GM19468 (cell line): ENCODE measurements at regions not wholly inside any gene's neighbourhood (a gene's known extent, or its start where the extent isn't known, plus 50 kb on each side); places are given as distances from the start of the nearest gene placed in this dataset.

Experiments
- ATAC-seq: cut with Tn5 transposase; IDR thresholded peaks from one replicate; pipeline ENCODE4 v1.9.1; 2021; ENCODE audit warnings: mild to moderate bottlenecking, moderate library complexity, moderate number of reproducible peaks; ENCODE audit not compliant: unreplicated experiment; ENCODE audit errors: extremely low read depth

GRCh38 chr6:157755746-157756411 lies 67.2 kb upstream of the SNX9 start:
- no peak for ATAC-seq

DNA sequence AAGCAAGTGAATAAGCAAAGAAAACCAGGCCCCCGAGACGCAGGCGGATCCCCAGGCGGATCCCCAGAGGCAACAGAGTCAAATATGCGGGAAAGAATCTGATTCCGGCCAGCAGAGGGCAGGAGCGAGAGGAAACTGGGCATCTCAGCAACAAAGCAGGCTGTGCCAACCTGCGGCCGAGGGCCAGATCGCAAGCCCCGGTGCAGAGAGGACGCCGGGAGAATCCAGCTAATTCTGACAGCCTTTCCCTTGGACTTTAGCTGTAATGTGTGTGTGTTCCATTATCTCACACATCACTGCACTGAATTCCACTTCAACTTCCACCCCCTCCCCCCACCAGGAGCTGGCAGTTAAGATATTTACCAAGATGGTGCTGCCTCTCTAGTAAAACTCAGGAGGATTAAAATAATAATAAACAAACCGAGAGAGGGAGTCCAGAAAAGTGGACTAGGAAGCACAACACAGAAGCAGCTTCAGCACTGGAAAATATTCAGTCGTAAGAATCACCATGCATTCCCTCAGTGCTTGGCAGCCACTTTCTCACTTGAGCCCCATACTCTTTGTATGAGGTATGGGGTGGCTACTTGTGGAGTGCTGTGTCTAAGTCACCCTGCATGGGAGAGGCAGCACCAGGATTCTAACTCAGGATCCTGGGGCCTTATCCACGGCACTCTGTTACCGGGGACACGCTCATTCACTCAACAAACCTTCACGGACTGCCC lies 66.2 kb upstream of the SNX9 start:
- no peak for ATAC-seq

GRCh38 chr6:157757430-157758403 lies 65.3 kb upstream of the SNX9 start:
- no peak for ATAC-seq

GRCh38 chr6:157758516-157759023 lies 64.5 kb upstream of the SNX9 start:
- ATAC-seq, result no peak

DNA sequence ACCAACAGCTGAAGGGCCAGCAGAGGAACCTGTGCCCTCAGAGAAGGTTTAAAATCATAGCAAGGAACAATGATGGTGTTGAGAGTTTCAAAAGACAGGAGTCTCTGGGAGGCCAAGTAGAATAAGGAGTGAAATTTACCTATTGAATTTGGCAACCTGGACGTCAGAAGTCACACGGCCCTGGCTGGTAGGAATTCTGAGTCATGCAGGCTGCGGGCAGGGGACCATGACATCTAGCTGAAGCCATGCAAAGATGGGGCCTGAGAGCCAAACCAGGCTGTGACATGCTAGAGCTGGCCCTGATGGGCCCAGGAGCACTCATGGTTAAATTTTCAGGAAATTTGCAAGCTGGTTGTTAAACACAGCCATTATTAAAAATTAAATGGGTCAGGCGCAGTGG lies 64.0 kb upstream of the SNX9 start:
- no peak for ATAC-seq

- ATAC-seq, result no peak
These were observed 62.9 kb upstream of the SNX9 start for GRCh38 chr6:157760137-157760536.

GRCh38 chr6:157760589-157761330 lies 62.3 kb upstream of the SNX9 start:
- no peak for ATAC-seq

- no peak for ATAC-seq
These were observed 61.6 kb upstream of the SNX9 start for GRCh38 chr6:157761331-157761921.

GRCh38 chr6:157761926-157762325 lies 61.1 kb upstream of the SNX9 start:
- ATAC-seq, result no peak

DNA sequence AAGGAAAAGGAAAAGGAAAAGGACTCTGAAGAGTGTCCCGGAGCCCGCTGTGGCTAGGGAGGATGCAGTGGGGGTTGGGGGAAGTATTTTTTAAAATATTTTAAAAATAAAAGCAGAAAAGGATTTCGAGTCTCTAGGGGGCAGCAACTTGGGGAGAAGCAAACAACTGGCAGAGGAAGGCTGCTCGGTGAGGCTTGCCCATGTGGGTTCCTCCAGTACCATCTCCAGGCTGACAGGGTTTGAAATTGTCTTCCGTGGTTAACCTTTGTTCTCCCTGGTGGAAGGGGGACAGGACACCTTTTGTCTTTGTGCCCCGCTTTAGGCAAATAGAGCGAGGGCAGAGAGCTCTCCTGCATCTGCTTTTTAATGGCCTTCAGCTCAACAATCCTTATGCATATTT lies 60.4 kb upstream of the SNX9 start:
- ATAC-seq, result no peak

DNA sequence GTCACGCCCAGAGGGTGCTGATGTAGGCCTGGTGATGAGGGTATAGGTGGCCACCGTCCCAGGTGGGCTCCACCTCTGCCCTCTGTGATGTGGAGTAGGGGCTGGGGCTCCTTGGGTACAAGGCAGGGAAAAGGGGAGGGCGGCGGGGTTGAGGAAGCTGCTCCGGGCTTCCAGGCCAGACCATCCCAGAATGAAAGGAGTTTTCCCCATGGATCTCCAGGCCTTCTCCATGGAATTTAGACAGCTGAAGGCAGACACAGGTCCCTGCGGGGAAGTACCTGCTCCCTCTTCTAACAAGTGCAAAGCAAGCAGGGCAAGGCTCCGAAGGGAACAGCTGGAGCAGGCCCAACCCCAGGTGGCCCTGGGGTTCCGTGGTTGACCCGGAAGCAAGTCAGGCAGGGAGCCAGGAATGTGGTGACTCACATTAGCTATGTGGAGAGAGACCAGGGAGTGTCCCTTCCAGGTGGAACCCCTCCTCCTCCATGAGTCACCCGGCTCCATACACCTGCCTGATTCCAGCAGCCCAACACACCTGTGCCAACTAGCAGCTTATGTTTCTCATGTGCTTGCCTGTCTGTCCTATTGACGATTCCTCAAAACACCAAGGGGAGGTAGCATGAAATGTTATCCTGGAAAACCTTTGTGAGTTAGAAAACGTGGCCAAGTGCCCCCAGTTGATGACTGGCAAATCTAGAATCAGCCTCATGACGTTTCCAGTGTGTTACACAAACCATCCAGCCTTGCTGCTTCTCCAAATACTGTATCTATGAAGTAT lies 59.7 kb upstream of the SNX9 start:
- ATAC-seq, result no peak

DNA sequence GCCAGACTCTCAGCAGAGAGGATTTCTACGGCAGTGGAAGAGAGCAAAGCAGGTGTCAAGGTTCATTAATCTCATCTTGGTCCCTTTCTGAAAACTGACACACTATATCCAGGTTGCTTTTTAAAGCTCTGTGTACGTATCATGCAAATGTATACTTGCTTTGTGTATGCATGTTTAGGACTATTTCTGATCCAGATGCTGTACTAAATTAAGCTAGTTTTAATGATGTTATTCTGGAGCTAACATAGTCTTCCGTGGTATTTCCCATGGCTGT lies 59.2 kb upstream of the SNX9 start:
- peak; percentile 0 for ATAC-seq

DNA sequence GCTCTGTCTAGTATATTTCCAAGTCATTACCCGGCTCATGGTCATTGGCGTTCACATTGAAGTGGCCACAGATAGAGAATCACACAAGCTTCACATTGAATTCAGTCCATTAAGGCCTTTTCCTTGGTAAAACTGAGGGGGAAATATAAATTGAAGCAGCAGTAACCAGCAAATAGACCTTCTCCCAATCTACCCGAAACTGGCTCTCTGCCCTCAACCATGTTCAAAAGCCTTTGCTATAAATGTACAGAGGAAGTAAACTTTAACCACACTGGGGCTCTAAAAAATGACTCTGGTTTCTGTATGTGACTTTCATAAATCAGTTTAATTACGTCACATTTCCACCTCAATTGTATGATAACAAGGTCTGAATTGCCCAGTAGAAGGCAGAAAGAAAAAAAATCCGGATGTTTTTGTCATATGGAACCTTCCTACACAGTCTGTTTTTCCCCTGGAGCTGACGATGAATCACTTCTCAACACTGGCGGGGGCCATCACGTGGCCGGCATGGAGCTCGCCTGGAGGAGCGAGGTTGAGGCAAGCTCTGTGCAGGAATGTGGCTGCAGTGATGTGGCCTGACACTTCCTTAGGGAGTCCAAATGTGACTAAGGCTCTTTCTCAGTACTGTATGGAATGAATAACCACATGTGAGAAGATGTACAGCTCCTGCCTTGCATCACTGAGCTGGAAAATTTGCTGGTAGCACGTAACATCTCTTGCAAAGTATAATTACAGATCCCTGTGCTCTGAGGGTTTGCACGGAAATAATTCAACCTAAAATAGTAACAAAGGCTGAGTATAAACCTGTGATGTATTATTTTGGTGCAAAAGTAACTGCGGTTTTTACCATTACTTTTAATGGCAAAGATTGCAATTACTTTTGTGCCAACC lies 58.6 kb upstream of the SNX9 start:
- ATAC-seq, result peak; percentile 44

GRCh38 chr6:157766901-157767774 lies 55.9 kb upstream of the SNX9 start:
- no peak for ATAC-seq

- no peak for ATAC-seq
These were observed 55.3 kb upstream of the SNX9 start for GRCh38 chr6:157767775-157768156.

DNA sequence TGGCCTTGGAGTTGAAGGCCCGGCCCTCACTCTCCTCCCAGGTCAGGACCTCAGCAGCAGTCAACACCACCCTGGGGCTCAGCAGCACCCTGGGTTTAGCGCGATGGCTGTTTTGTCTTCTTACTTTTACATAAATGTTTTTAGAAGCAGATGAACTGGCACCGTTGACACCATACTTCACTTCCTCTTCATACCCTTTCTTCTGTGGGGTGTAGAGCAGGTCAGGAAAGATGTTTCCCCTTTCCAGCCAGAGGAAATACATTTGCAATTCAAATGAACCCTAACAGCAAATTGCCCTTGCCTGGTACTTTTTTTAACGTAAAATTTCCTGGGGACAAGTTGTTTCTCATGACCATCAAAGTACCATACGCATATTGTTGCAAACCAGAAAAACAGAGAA lies 54.7 kb upstream of the SNX9 start:
- no peak for ATAC-seq

- no peak for ATAC-seq
These were observed 54.0 kb upstream of the SNX9 start for GRCh38 chr6:157768863-157769551.
